Cardiac fibroblast (primary cell): ENCODE measurements at regions not wholly inside any gene's neighbourhood (a gene's known extent, or its start where the extent isn't known, plus 50 kb on each side); places are given as distances from the start of the nearest gene placed in this dataset.
"Not testable (repeated sequence)": the region's sequence is repeated elsewhere in the genome, so short reads cannot be mapped to it uniquely, and the experiment has no call there.

Source experiments
- DNase-seq, 2 donors: peaks; one replicate each; pipeline versions ENCODE4 v3.0.0 to v3.0.0-alpha.2; 2010; ENCODE audit warnings: low read depth in 2 of 2
- H3K4me3 ChIP-seq, 2 donors: replicated peaks in 1 of 2; 1 replicate in 1 of 2; 2 replicates in 1 of 2; pipeline ENCODE4 v1.5.1; 2011; ENCODE audit warnings: low read depth in 2 of 2, low read length in 2 of 2, mild to moderate bottlenecking in 2 of 2, moderate library complexity in 1 of 2
- TF ChIP-seq, protein P1 (sequence below): IDR thresholded peaks from one replicate; pipeline ENCODE4 v1.5.1; 2011; ENCODE audit warnings: low read depth, mild to moderate bottlenecking, low read length, inconsistent platforms

DNA sequence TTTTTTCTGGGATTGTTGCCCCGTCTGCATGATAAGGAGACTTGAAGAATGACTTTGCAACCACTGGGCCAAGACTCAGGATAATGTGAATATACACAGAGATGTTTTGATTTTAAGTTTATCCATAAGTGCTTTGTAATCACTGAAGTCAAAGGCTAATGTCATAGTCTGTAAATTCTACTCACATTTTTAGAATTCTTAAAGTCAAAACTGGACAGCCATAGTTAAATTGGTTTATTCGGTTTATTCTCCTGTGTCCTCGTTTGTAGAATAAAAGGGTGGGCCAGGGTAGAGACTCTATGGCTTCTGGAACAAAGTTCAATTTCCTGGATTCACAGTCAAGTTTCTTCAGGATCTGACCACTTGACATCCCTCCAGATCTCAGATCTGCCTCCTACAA, 327.7 kb upstream of the TNC start:
- no peak overlapping the region for H3K4me3 ChIP-seq
- TF ChIP-seq, protein P1, sequence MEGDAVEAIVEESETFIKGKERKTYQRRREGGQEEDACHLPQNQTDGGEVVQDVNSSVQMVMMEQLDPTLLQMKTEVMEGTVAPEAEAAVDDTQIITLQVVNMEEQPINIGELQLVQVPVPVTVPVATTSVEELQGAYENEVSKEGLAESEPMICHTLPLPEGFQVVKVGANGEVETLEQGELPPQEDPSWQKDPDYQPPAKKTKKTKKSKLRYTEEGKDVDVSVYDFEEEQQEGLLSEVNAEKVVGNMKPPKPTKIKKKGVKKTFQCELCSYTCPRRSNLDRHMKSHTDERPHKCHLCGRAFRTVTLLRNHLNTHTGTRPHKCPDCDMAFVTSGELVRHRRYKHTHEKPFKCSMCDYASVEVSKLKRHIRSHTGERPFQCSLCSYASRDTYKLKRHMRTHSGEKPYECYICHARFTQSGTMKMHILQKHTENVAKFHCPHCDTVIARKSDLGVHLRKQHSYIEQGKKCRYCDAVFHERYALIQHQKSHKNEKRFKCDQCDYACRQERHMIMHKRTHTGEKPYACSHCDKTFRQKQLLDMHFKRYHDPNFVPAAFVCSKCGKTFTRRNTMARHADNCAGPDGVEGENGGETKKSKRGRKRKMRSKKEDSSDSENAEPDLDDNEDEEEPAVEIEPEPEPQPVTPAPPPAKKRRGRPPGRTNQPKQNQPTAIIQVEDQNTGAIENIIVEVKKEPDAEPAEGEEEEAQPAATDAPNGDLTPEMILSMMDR, result no peak
- DNase-seq, result no peak

DNA sequence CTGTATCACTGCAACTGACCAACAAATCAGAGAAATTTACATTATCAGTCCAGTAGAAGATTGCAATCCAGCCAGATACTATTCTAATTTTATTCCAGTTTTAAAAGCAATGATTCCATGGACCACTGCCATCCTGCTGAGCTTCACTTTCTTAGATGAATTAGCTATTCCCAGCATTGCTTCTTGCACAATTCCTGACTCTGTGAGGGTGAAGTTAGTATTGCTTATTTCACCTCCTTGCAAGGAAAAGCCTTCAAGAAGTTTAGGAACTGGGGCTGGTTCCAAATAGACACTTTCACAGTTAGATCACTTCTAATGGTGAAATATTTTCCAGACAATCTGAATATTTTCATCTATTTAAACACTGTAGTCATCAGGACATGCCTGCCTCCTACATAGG, 338.6 kb upstream of the TNC start:
- H3K4me3 ChIP-seq, result no peak overlapping the region
- peak in 1 of 2 donors; percentile 0 for DNase-seq
- TF ChIP-seq, protein P1, result no peak

DNA sequence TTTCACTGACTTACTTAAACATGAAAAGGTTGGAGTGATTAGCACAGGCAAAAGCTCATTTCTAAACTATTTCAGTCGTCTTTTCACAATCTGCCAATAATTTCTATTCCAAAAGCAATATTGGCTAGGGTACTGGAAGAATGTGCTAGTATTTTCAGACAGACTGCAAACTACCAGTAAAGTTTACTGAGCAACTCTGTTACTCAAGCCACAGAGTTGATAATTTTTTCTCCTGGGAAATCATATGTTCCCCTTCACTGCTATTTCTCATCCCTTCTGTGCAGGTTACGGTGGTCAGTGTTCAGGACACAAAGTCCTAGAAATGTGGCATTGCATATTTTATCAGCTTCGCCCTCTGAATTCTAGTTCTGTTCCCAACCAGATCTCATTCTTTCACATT, 343.3 kb upstream of the TNC start:
- DNase-seq, result no peak
- no peak overlapping the region for H3K4me3 ChIP-seq
- TF ChIP-seq, protein P1, result no peak

DNA sequence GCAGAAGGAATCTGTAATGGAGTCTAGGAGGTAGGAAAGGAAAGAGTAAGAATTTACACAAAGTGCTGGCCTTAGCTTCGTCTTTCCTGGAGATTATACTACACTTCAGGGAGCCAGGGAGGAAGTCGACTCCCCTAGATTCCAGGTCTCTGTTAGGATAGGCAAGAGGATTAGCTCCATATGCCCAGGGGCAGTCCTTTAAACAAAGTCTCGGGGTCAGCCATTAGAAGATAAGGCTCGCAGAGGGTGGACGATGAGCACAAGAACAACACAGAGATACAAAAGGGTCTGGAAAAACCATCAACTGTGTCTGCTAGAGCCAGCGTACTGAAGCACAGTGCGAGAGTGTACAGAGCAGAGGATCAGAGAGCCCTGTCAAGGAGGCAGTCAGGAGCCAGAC, 344.7 kb upstream of the TNC start:
- no peak overlapping the region for H3K4me3 ChIP-seq
- TF ChIP-seq, protein P1, result no peak
- DNase-seq, result no peak

DNA sequence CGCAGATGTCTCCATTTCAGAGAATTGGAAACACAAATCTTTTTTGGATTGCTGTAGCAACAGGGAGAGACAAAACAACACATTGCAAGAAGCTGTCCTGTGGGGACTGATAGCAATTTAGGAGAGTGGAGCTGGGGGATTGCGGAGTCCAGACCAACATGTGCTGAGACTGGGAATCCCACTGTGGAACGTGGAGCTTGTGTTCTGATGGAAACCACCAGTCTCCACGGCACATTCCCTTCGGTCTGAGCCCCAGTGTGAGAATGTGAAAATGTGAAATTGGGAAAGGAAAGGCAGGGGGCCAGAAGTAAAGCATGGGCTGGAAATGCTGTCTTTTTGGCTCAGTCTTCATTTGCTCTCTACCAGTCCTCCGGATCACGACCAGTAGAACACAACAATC, 348.8 kb upstream of the TNC start:
- DNase-seq, result no peak
- TF ChIP-seq, protein P1, result no peak

DNA sequence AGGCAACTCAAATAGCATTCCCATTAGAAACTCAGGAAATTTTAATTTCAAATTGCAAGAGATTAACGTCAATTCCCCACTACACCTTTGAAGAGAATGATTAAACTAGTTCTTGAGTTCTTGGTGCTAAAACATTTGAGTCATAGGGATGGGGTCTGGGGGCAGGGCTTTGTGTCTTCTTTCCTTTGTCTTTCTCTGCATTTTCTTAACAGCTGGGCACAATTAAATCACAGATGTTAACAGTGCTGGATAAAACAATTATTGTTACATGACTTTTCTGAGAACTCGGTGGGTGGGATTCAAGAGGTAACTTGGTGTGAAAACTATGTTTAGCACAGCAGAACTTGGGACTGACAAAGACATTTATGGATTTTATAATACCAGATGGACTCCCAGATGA, 351.9 kb upstream of the TNC start:
- no peak overlapping the region for H3K4me3 ChIP-seq
- TF ChIP-seq, protein P1, result no peak

More for the DNA sequence above, 348.8 kb upstream of the TNC start:
- no peak overlapping the region for H3K4me3 ChIP-seq

DNA sequence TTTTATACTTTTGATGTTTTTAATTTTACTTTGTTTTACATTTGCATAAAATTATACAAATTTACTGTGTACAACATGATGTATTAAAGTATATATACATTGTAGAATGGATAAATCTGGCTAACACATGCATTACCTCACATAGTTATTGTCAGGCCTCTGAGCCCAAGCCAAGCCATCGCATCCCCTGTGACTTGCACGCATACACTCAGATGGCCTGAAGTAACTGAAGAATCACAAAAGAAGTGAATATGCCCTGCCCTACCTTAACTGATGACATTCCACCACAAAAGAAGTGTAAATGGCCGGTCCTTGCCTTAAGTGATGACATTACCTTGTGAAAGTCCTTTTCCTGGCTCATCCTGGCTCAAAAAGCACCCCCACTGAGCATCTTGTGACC, 355.1 kb upstream of the TNC start:
- H3K4me3 ChIP-seq, DNase-seq: not testable (repeated sequence)

More for the DNA sequence above, 351.9 kb upstream of the TNC start:
- DNase-seq, result no peak
